Fibroblast of lung (primary cell): ENCODE measurements at regions not wholly inside any gene's neighbourhood (a gene's known extent, or its start where the extent isn't known, plus 50 kb on each side); places are given as distances from the start of the nearest gene placed in this dataset.

Source experiments
- EZH2 ChIP-seq: IDR thresholded peaks from 2 replicates; pipeline ENCODE4 v1.5.1; 2012; ENCODE audit warnings: low read length, control low read depth, mild to moderate bottlenecking; ENCODE audit errors: missing control alignments
- TF ChIP-seq, protein P1 (sequence below), 2 donors: IDR thresholded peaks in 1 of 2; conservative IDR thresholded peaks in 1 of 2; 1 replicate in 1 of 2; 2 replicates in 1 of 2; pipeline ENCODE4 v1.5.1; 2011 to 2012; ENCODE audit warnings: low read length in 2 of 2, control low read depth in 1 of 2, inconsistent platforms in 1 of 2, low read depth in 1 of 2, mild to moderate bottlenecking in 1 of 2

DNA sequence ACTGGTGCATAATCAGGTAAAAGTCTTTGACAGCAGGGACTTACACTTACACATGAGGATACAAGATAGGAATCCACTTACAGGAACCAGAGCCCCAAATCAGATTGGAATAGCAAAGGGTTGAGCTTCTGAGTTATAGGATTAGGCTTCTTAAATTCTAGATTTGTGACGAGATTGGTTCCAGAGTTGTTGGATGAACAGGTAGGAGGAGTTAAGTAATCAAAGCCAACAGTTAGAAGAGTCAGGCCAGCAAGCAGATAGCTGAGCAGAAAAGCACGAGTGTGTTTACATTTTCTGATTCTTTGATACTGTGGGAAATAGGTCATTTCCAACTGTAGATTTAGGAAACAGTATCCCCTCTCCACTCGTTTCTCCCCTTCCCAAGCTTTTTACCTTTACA lies 167.0 kb downstream of the MDFIC start:
- TF ChIP-seq, protein P1, sequence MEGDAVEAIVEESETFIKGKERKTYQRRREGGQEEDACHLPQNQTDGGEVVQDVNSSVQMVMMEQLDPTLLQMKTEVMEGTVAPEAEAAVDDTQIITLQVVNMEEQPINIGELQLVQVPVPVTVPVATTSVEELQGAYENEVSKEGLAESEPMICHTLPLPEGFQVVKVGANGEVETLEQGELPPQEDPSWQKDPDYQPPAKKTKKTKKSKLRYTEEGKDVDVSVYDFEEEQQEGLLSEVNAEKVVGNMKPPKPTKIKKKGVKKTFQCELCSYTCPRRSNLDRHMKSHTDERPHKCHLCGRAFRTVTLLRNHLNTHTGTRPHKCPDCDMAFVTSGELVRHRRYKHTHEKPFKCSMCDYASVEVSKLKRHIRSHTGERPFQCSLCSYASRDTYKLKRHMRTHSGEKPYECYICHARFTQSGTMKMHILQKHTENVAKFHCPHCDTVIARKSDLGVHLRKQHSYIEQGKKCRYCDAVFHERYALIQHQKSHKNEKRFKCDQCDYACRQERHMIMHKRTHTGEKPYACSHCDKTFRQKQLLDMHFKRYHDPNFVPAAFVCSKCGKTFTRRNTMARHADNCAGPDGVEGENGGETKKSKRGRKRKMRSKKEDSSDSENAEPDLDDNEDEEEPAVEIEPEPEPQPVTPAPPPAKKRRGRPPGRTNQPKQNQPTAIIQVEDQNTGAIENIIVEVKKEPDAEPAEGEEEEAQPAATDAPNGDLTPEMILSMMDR (conservative IDR thresholded peaks at IDR 0.05 in 1 of 2, IDR thresholded peaks at IDR 0.05 in 1 of 2; ENCODE audit: low read depth in 1 of 2, low read length in 2 of 2) = no peak
- TF ChIP-seq EZH2 = no peak
